H4 (cell line): ENCODE measurements at regions not wholly inside any gene's neighbourhood (a gene's known extent, or its start where the extent isn't known, plus 50 kb on each side); places are given as distances from the start of the nearest gene placed in this dataset.

Source experiments
- DNase-seq: peaks from one replicate; pipeline ENCODE4 v3.0.0-alpha.2; 2015; ENCODE audit warnings: low spot score

DNA sequence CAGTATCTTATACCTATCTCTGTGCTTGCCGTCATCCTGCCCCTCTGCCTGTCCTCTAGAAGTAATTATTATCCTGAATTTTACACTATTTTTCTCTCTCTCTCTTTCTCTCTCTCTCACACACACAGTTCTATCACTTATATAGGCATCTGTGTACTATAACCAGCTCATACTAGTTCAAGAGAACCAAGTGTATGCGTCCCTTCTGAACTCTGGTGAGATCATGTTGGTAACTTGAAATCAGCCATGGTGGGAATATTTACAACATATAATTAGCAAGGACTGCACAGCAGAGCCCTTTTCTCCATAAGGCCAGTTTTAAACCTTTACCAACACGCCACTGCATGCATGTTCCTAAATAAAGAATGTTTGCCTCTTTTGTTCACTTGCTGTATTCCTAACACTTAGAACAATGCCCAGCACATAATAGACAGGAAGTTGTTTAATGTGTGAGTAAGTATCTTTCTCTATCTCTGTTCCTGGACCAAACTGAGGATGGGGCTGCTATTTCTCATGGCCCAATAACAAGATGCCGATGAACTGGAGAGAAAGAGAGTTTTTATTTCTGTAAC is 51.1 kb upstream of the IL21 start:
- DNase-seq = no peak

DNA sequence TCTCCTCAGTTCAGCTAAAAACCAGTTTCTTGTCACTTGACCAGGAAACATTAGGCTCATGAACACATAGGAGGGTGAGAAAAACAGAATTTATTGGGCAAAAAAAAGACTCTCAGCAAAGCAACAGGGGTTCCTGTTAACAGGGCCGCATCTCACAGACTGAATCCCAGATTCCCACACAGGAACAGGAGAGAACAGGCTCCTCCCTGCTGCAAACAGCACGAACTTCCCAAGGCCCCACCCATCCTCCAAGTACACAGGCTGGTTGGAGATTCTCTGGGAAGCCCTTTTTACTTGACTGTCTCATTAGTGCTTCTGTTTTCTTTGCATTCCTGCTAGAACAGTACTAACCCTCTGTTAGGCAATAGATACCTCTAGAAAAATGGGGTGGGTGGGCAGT is 52.4 kb upstream of the IL21 start:
- peak; percentile 10 for DNase-seq

DNA sequence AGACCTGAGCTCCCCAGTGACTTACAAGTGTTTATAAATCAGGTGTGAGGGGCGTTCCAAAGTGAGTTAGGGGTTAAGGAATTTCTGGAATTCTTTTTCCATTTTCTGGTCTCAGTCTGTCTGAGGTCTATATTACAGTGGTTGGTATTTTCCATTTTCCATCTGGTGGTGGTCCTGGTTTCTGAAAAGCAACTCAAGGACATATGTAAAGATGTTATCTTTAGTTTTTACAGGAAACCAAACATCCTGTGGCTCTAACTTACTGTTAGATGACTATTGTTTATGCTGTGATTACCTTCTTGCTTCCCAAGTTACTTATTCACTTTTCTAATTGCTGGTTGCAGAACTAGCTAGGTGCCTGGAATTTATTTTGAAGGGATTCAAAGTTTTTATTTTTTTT is 53.5 kb upstream of the IL21 start:
- DNase-seq = no peak

DNA sequence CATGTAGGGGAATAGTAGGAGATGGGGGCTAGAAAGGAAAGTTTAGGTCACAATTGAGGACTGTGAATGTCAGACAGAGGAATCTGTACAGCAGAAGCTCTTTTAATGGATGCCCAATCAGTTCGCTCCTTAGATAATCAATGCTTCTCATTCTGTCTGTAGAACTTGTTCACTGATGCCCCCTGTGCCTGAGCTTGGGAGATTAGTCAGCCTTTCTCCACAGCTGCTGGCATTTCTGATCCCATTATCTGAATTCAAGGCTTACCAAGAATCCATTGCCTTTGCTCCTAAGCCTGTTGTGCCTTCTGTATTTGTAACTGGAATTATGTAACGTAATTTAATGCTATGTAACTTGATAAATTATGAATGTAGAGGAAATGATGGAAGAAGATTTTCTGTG is 53.2 kb upstream of the BBS12 start:
- DNase-seq = no peak

DNA sequence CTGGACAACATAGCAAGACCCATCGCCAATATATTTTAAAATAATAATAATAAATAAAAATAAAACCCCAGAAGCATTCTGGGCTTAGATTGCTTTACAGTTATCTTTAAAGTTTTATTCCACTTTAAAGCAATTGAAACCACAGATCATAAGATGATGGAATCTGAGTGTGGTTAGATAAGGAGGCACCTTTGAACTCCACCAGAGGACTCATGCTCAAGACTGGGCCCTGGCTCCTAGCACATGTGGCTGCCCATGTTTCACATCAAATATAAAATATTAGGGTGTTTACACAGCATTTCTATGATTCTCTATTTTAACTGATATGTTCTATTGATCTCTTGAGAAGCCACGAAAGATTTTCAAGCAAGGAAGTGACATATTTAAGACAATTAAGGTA is 52.6 kb upstream of the BBS12 start:
- DNase-seq = no peak

DNA sequence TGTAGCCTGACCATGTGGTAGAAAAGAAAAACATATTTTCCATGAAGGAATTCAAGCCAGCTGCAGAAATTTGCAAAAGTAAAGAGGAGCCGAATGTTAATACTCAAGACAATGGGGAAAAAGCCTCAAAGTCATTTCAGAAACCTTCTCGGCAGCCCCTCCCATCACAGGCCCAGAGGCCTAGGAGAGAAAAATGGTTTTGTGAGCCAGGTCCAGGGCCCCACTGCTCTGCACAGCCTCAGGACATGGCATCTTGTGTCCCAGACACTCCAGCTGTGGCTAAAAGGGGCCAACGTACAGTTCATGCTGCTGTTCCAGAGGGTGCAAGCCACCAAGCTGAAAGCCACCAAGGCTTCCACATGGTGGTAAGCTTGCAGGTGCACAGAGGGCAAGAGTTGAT is 50.9 kb upstream of the BBS12 start:
- no peak for DNase-seq
